OCI-LY3 (cell line): ENCODE measurements at regions not wholly inside any gene's neighbourhood (a gene's known extent, or its start where the extent isn't known, plus 50 kb on each side); places are given as distances from the start of the nearest gene placed in this dataset.

Experiments used
- H2AFZ ChIP-seq: fragments of 200-600, 300-600 bp; shearing (Covaris generic); 2 replicates; pipeline ENCODE4 v1.6.0; 2014; ENCODE audit warnings: antibody characterized with exemption, low read depth, low read length
- H3K27ac ChIP-seq: fragments of 200-600, 300-600 bp; sonication (generic); 2 replicates; pipeline ENCODE4 v1.5.1; 2014; ENCODE audit warnings: mild to moderate bottlenecking, low read length, moderate library complexity, mixed read lengths
- H3K27me3 ChIP-seq: fragments of 200-600, 300-600 bp; sonication (generic); 2 replicates; pipeline ENCODE4 v1.6.1; 2014; ENCODE audit warnings: low read depth, low read length, mixed read lengths
- H3K36me3 ChIP-seq: fragments of 200-600, 300-600 bp; sonication (generic); replicated peaks from 2 replicates; pipeline ENCODE3; 2014; ENCODE audit warnings: low read depth, low read length, mixed read lengths
- H3K4me1 ChIP-seq: fragments of 300-600, 200-600 bp; sonication (generic); 2 replicates; pipeline ENCODE4 v1.6.1; 2014; ENCODE audit warnings: low read length, mixed read lengths
- H3K4me2 ChIP-seq: fragments of 200-600, 300-600 bp; sonication (generic); 2 replicates; pipeline ENCODE4 v1.6.1; 2014; ENCODE audit warnings: low read length, mixed read lengths
- H3K4me3 ChIP-seq: fragments of 300-600, 200-600 bp; sonication (generic); 2 replicates; pipeline ENCODE4 v1.5.1; 2014; ENCODE audit warnings: antibody characterized with exemption, mild to moderate bottlenecking, low read length, moderate library complexity
- H3K79me2 ChIP-seq: fragments of 300-600, 200-600 bp; shearing (Covaris generic); 2 replicates; pipeline ENCODE4 v1.6.1; 2014; ENCODE audit warnings: mild to moderate bottlenecking, low read length, mixed read lengths
- H3K9ac ChIP-seq: fragments of 300-600, 200-600 bp; shearing (Covaris generic); 2 replicates; pipeline ENCODE4 v1.6.0; 2014; ENCODE audit warnings: mild to moderate bottlenecking, low read length, moderate library complexity
- H3K9me3 ChIP-seq: fragments of 200-600, 300-600 bp; shearing (Covaris generic); 2 replicates; pipeline ENCODE4 v1.6.1; 2014; ENCODE audit warnings: low read length, mixed read lengths; ENCODE audit not compliant: insufficient read depth
- H4K20me1 ChIP-seq: fragments of 200-600, 300-600 bp; sonication (generic); 2 replicates; pipeline ENCODE4 v1.6.1; 2016; ENCODE audit warnings: low read length, mixed read lengths; ENCODE audit not compliant: insufficient read depth
- CTCF ChIP-seq: fragments of 200-600, 300-600 bp; sonication (generic); IDR thresholded peaks from 2 replicates; pipeline ENCODE4 v1.5.1; 2014; ENCODE audit warnings: antibody characterized with exemption, low read length, low read depth
- EZH2phosphoT487 ChIP-seq: fragments of 200-600 bp; shearing (Covaris generic); IDR thresholded peaks from 2 replicates; pipeline ENCODE4 v1.6.1; 2018; ENCODE audit warnings: antibody characterized with exemption, mixed run types, low read depth

GRCh38 chr3:176293276-176293675 is 904.0 kb downstream of the TBL1XR1 start:
- H3K27me3 ChIP-seq, result no peaks in the 10 kb centered on the region
- H3K27ac ChIP-seq, result no peak overlapping the region
- H3K36me3 ChIP-seq, result no peaks in the 10 kb centered on the region
- TF ChIP-seq CTCF (no peak), EZH2phosphoT487 (no peak)
- no peak overlapping the region for H3K4me3 ChIP-seq
- no peaks in the 10 kb centered on the region for H4K20me1 ChIP-seq
- no peak overlapping the region for H3K9ac ChIP-seq
- no peak overlapping the region for H3K4me2 ChIP-seq
- no peaks in the 10 kb centered on the region for H3K4me1 ChIP-seq
- no peak overlapping the region for H2AFZ ChIP-seq
- no peaks in the 10 kb centered on the region for H3K9me3 ChIP-seq
- H3K79me2 ChIP-seq, result no peaks in the 10 kb centered on the region

- H3K4me1 ChIP-seq, result peaks cover 7% of the 10 kb centered on the region
- H3K9ac ChIP-seq, result no peak overlapping the region
- H4K20me1 ChIP-seq, result no peaks in the 10 kb centered on the region
- H3K9me3 ChIP-seq, result no peaks in the 10 kb centered on the region
- H2AFZ ChIP-seq, result no peak overlapping the region
- H3K4me3 ChIP-seq, result no peak overlapping the region
- H3K27ac ChIP-seq, result no peak overlapping the region
- H3K79me2 ChIP-seq, result no peaks in the 10 kb centered on the region
- H3K27me3 ChIP-seq, result no peaks in the 10 kb centered on the region
- no peaks in the 10 kb centered on the region for H3K36me3 ChIP-seq
- no peak for TF ChIP-seq EZH2phosphoT487
- TF ChIP-seq CTCF, result no peak
- H3K4me2 ChIP-seq, result no peak overlapping the region
These were observed 910.7 kb downstream of the TBL1XR1 start for GRCh38 chr3:176286476-176287085.

- TF ChIP-seq EZH2phosphoT487, result no peak
- no peak for TF ChIP-seq CTCF
- no peaks in the 10 kb centered on the region for H3K4me1 ChIP-seq
- H2AFZ ChIP-seq, result no peak overlapping the region
- no peaks in the 10 kb centered on the region for H3K9me3 ChIP-seq
- H4K20me1 ChIP-seq, result no peaks in the 10 kb centered on the region
- no peaks in the 10 kb centered on the region for H3K27me3 ChIP-seq
- H3K79me2 ChIP-seq, result no peaks in the 10 kb centered on the region
- no peaks in the 10 kb centered on the region for H3K36me3 ChIP-seq
- H3K27ac ChIP-seq, result no peak overlapping the region
- no peak overlapping the region for H3K4me2 ChIP-seq
- no peak overlapping the region for H3K4me3 ChIP-seq
- H3K9ac ChIP-seq, result no peak overlapping the region
These were observed 921.7 kb downstream of the TBL1XR1 start for GRCh38 chr3:176275538-176275937.

- H3K27me3 ChIP-seq, result no peaks in the 10 kb centered on the region
- H4K20me1 ChIP-seq, result no peaks in the 10 kb centered on the region
- H2AFZ ChIP-seq, result no peak overlapping the region
- H3K27ac ChIP-seq, result no peak overlapping the region
- H3K4me1 ChIP-seq, result no peaks in the 10 kb centered on the region
- TF ChIP-seq EZH2phosphoT487 (no peak), CTCF (no peak)
- H3K36me3 ChIP-seq, result no peaks in the 10 kb centered on the region
- no peak overlapping the region for H3K4me3 ChIP-seq
- H3K79me2 ChIP-seq, result no peaks in the 10 kb centered on the region
- no peaks in the 10 kb centered on the region for H3K9me3 ChIP-seq
- no peak overlapping the region for H3K9ac ChIP-seq
- no peak overlapping the region for H3K4me2 ChIP-seq
These were observed 922.2 kb downstream of the TBL1XR1 start for GRCh38 chr3:176275113-176275512.
